ENCODE measurements at regions not wholly inside any gene's neighbourhood (a gene's known extent, or its start where the extent isn't known, plus 50 kb on each side); places are given as distances from the start of the nearest gene placed in this dataset.

GRCh38 chr1:114227059-114227458, 73.4 kb upstream of the SYT6 start:
- TF ChIP-seq CTCF (IDR thresholded peaks at IDR 0.05) (no peak), POLR2AphosphoS5 (IDR thresholded peaks at IDR 0.05) (no peak)

Data from transverse colon (tissue), 4 donors.